ENCODE measurements at regions not wholly inside any gene's neighbourhood (a gene's known extent, or its start where the extent isn't known, plus 50 kb on each side); places are given as distances from the start of the nearest gene placed in this dataset.
A peak's percentile ranks its signal among the peaks of the same experiment; 100 is the strongest.

- no peaks in the 10 kb centered on the region for H3K36me3 Mint-ChIP-seq
- no peaks in the 10 kb centered on the region for H3K4me1 Mint-ChIP-seq
- H3K9me3 Mint-ChIP-seq (ENCODE audit: low read depth) = no peaks in the 10 kb centered on the region
- DNase-seq (no peak), ATAC-seq (no peak)
- no peak overlapping the region for H3K4me3 Mint-ChIP-seq
- CTCF ChIA-PET = no interaction called here
- H3K27ac Mint-ChIP-seq = no peak overlapping the region
- peaks cover 10% of the 10 kb centered on the region for H3K27me3 Mint-ChIP-seq
Observed at GRCh38 chr10:44326474-44327030, 58.3 kb downstream of the CXCL12 start.

DNA sequence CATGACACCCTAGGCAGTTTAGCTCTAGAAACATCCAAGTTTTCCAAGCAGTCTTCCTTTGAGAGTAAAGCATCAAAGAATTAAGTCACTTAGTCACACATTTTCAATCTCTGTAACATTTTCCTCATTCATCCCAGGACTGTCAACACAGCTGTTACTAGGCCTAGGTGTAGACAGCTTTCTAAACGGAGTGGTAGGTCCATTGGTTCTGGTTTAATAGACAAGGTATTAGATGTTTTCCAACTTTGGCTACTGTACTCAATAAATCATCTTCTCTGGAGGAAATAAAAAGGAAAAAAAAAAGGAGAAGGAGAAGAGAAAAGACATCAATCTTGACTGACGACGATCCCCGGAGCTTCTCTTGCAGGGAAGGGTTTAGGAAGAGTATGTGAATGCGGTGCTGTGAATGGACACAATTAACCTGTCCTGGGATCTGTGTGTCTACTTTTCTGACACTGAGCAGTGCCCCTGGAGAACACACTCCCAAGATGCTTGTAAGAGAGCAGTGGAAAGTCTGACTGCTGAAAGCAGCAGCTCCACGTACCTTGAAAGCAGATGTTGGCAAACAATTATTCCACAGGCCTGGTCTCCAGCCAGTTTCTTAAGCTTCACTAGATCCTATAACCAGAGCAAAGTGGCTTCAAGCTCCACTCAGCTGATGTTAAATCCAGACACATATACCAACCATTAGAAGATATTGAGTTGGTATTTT lies 59.1 kb downstream of the CXCL12 start:
- no peak overlapping the region for H3K27ac Mint-ChIP-seq
- H3K36me3 Mint-ChIP-seq = no peaks in the 10 kb centered on the region
- ATAC-seq (no peak), DNase-seq (no peak)
- no peaks in the 10 kb centered on the region for H3K9me3 Mint-ChIP-seq (ENCODE audit: low read depth)
- H3K4me3 Mint-ChIP-seq = no peak overlapping the region
- H3K4me1 Mint-ChIP-seq = no peaks in the 10 kb centered on the region
- H3K27me3 Mint-ChIP-seq = peaks cover 10% of the 10 kb centered on the region
- CTCF ChIA-PET = no interaction called here

DNA sequence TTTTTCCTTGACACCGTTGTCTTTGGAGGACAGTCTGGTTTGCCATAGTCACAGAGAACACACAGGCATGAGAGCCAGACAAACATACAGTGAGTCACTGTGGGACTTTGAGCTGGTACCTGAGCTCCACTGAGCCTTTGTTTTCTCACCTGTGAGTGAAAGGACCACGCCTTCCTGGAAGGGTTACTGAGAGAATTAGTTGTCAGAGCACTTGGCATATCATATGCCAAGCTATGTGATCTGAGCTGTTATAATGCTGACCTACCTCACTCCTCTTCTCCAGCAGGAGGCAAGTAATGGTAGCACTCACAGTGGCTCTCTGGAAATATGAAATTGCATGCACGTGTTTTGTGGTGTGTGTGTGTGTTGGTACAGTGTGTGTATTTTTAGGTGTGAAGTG lies 59.7 kb downstream of the CXCL12 start:
- no peak overlapping the region for H3K4me3 Mint-ChIP-seq
- peaks cover 10% of the 10 kb centered on the region for H3K27me3 Mint-ChIP-seq
- H3K9me3 Mint-ChIP-seq (ENCODE audit: low read depth) = no peaks in the 10 kb centered on the region
- no peaks in the 10 kb centered on the region for H3K4me1 Mint-ChIP-seq
- CTCF ChIA-PET = no interaction called here
- no peak for ATAC-seq
- H3K36me3 Mint-ChIP-seq = no peaks in the 10 kb centered on the region
- H3K27ac Mint-ChIP-seq = no peak overlapping the region
- no peak for DNase-seq

DNA sequence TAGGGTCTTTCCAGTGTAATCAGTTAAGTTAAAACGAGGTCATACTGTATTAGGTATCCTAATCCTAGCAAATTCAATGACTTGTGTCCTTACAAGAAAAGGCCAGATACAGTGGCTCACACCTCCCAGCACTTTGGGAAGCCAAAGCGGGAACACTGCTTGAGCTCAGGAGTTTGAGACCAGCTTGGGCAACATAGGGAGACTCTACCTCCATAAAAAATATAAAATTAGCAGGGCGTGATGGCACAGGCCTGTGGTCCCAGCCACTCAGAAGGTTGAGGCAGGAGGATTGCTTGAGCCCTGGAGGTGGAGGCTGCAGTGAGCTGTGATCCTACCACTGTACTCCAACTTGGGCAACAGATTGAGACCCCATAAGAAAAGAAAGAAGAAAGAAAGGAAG lies 61.1 kb downstream of the CXCL12 start:
- H3K27ac Mint-ChIP-seq = no peak overlapping the region

DNA sequence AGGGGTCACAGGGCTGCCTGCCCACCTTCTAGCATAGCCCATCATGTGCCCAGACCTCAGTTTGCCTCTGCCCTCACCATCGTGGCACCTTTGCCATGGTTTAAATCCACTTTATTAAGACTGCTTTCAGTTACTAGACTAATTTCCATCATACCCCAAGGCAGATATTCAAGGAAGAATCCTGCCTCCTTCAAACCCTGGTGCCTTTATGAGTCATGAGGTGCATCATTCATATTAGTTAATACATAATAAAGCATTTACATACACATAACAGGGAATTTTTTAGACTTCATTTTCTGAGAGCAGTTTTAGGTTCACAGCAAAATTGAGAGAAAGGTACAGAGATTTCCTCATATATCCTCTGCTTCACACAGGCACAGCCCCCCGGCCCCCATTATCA lies 62.8 kb downstream of the CXCL12 start:
- CTCF ChIA-PET = no interaction called here
- Mint-ChIP-seq H3K4me1 (no peaks in the 10 kb centered on the region), H3K4me3 (no peak overlapping the region), H3K9me3 (ENCODE audit: low read depth) (no peaks in the 10 kb centered on the region), H3K27ac (no peak overlapping the region), H3K27me3 (no peaks in the 10 kb centered on the region), H3K36me3 (no peaks in the 10 kb centered on the region)
- ATAC-seq (no peak), DNase-seq (no peak)

More for the DNA sequence above, 61.1 kb downstream of the CXCL12 start:
- CTCF ChIA-PET = no interaction called here
- DNase-seq (no peak), ATAC-seq (no peak)
- H3K9me3 Mint-ChIP-seq (ENCODE audit: low read depth) = no peaks in the 10 kb centered on the region
- no peak overlapping the region for H3K4me3 Mint-ChIP-seq
- no peaks in the 10 kb centered on the region for H3K4me1 Mint-ChIP-seq
- H3K27me3 Mint-ChIP-seq = peaks cover 5% of the 10 kb centered on the region
- H3K36me3 Mint-ChIP-seq = no peaks in the 10 kb centered on the region

DNA sequence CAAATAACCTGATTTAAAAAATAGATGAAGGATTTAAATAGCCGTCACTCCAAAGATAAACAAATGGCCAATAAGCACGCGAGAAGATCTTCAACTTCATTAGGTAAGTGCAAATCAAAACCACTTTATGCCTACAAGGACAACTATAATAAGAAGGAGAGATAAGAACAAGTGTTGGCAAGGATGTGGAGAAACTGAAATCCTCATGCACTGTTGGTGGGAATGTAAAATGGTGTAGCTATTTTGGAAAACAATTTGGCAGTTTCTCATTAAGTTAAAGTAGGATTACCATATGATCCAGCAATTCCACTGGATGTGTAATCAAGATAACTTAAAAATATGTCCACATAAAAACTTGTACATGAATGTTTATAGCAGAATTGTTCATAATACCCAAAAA lies 64.1 kb downstream of the CXCL12 start:
- Mint-ChIP-seq H3K9me3 (ENCODE audit: low read depth) (no peaks in the 10 kb centered on the region), H3K36me3 (no peaks in the 10 kb centered on the region)
- CTCF ChIA-PET = no interaction called here

DNA sequence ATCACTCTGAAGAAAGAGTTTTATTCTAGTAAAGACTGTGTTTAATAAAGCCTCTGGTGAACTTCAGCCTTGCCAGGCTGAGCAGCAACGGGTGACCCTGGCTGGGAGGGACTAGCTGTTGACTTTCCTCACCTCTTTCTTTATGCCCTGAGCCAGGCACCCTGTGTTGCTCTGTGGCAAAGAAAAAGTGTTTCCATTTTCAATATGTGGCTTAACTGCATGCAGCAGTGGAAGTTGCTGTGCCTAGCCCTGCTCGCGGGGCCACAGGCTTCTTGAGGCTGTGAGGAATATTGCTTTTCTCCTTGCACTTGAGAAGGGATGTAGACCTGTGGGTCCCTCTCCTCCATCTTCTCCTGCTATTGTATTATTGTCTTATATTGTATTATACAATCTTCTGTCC lies 67.0 kb downstream of the CXCL12 start:
- Mint-ChIP-seq H3K9me3 (ENCODE audit: low read depth) (no peaks in the 10 kb centered on the region), H3K27ac (no peak overlapping the region), H3K4me1 (no peaks in the 10 kb centered on the region), H3K36me3 (no peaks in the 10 kb centered on the region), H3K27me3 (no peaks in the 10 kb centered on the region), H3K4me3 (no peak overlapping the region)
- ATAC-seq (no peak), DNase-seq (no peak)
- CTCF ChIA-PET = no interaction called here

More for the DNA sequence above, 64.1 kb downstream of the CXCL12 start:
- Mint-ChIP-seq H3K4me1 (no peaks in the 10 kb centered on the region), H3K4me3 (no peak overlapping the region), H3K27me3 (no peaks in the 10 kb centered on the region), H3K27ac (no peak overlapping the region)
- no peak for DNase-seq
- ATAC-seq = no peak

GRCh38 chr10:44316922-44317215 lies 68.0 kb downstream of the CXCL12 start:
- Mint-ChIP-seq H3K4me3 (no peak overlapping the region), H3K9me3 (ENCODE audit: low read depth) (no peaks in the 10 kb centered on the region), H3K27ac (no peak overlapping the region), H3K4me1 (no peaks in the 10 kb centered on the region), H3K36me3 (no peaks in the 10 kb centered on the region), H3K27me3 (no peaks in the 10 kb centered on the region)
- ATAC-seq (no peak), DNase-seq (no peak)
- CTCF ChIA-PET = no interaction called here

- DNase-seq (no peak), ATAC-seq (peak; percentile 9)
- H3K27me3 Mint-ChIP-seq = peaks cover 3% of the 10 kb centered on the region
- no peaks in the 10 kb centered on the region for H3K36me3 Mint-ChIP-seq
- peaks cover 2% of the 10 kb centered on the region for H3K4me1 Mint-ChIP-seq
- no peak overlapping the region for H3K4me3 Mint-ChIP-seq
- H3K9me3 Mint-ChIP-seq (ENCODE audit: low read depth) = no peaks in the 10 kb centered on the region
- no peak overlapping the region for H3K27ac Mint-ChIP-seq
- CTCF ChIA-PET = no interaction called here
Observed at GRCh38 chr10:44316187-44316921, 68.5 kb downstream of the CXCL12 start.

GRCh38 chr10:44314802-44315460 lies 70.0 kb downstream of the CXCL12 start:
- DNase-seq (no peak), ATAC-seq (no peak)
- Mint-ChIP-seq H3K27ac (no peak overlapping the region), H3K4me1 (peaks cover 10% of the 10 kb centered on the region), H3K4me3 (no peak overlapping the region), H3K27me3 (peaks cover 5% of the 10 kb centered on the region), H3K9me3 (ENCODE audit: low read depth) (no peaks in the 10 kb centered on the region), H3K36me3 (no peaks in the 10 kb centered on the region)
- CTCF ChIA-PET = no interaction called here

GRCh38 chr10:44313761-44314165 lies 71.1 kb downstream of the CXCL12 start:
- Mint-ChIP-seq H3K36me3 (no peaks in the 10 kb centered on the region), H3K4me3 (no peak overlapping the region), H3K9me3 (ENCODE audit: low read depth) (no peaks in the 10 kb centered on the region), H3K27me3 (peaks cover 5% of the 10 kb centered on the region), H3K27ac (no peak overlapping the region), H3K4me1 (peaks cover 10% of the 10 kb centered on the region)
- DNase-seq (no peak), ATAC-seq (no peak)
- CTCF ChIA-PET = no interaction called here

- ATAC-seq (no peak), DNase-seq (no peak)
- CTCF ChIA-PET = no interaction called here
- peaks cover 5% of the 10 kb centered on the region for H3K27me3 Mint-ChIP-seq
- H3K27ac Mint-ChIP-seq = no peak overlapping the region
- H3K4me1 Mint-ChIP-seq = peaks cover 10% of the 10 kb centered on the region
- H3K9me3 Mint-ChIP-seq (ENCODE audit: low read depth) = no peaks in the 10 kb centered on the region
- no peaks in the 10 kb centered on the region for H3K36me3 Mint-ChIP-seq
- no peak overlapping the region for H3K4me3 Mint-ChIP-seq
Observed at GRCh38 chr10:44312401-44312800, 72.5 kb downstream of the CXCL12 start.

GRCh38 chr10:44311563-44312051 lies 73.3 kb downstream of the CXCL12 start:
- CTCF ChIA-PET = interaction anchor here (1.1 to 1.7 kb wide), 3 partner anchors 10 to 622 kb away, joined by 4 to 6 read pairs (median 6); no protein-coding TSS in a partner anchor

More at GRCh38 chr10:44311563-44312051, 73.3 kb downstream of the CXCL12 start:
- Mint-ChIP-seq H3K27me3 (peaks cover 5% of the 10 kb centered on the region), H3K9me3 (ENCODE audit: low read depth) (no peaks in the 10 kb centered on the region), H3K36me3 (no peaks in the 10 kb centered on the region), H3K4me3 (no peak overlapping the region), H3K4me1 (peaks cover 10% of the 10 kb centered on the region), H3K27ac (no peak overlapping the region)
- DNase-seq (no peak), ATAC-seq (no peak)
